GM18502 (cell line): ENCODE measurements at regions not wholly inside any gene's neighbourhood (a gene's known extent, or its start where the extent isn't known, plus 50 kb on each side); places are given as distances from the start of the nearest gene placed in this dataset.
A peak's percentile ranks its signal among the peaks of the same experiment; 100 is the strongest.

Experiments
- ATAC-seq: cut with Tn5 transposase; IDR thresholded peaks from one replicate; pipeline ENCODE4 v1.9.1; 2021; ENCODE audit warnings: mild to moderate bottlenecking; ENCODE audit not compliant: unreplicated experiment, poor library complexity

DNA sequence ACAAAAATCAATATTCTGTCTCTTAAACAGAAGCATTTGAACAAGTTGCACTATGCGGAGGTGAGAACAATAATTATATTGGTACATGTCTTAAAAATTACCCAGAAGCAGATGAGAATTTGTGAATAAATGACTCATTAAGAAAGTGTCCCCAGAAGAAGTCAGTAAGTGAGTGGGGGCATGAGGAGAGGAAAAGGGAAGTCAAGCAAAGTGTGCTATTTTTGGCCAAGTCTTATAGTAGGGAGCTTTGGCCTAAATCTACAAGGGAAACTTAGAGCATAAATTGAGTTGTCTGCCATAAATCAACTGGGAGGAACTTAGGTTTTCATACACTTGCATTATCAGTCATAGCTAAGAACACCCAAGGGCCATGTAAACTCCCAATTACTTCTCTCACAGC is 86.9 kb upstream of the SATB1 start:
- peak; percentile 50 for ATAC-seq

DNA sequence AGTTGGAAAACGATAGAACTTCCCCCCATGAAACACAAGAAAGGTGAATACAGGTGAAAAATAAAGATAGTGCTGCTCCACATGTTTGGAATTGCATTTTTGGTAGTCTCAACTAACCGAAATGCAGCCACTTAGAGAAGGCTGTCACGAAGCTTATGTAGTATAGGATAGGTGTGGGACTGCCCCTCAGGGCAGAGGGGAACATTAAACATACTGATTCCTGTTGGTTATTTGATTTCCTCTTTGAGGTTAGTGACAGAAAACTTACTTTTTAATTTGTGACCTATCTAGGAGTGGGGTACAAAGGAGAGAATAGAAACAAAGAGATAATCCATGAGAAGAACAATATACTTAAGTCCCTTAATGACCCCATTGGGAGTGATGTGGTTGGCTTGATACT is 85.8 kb upstream of the SATB1 start:
- no peak for ATAC-seq

GRCh38 chr3:18507333-18507732 is 82.2 kb upstream of the SATB1 start:
- no peak for ATAC-seq

GRCh38 chr3:18505056-18505455 is 79.9 kb upstream of the SATB1 start:
- ATAC-seq: no peak

DNA sequence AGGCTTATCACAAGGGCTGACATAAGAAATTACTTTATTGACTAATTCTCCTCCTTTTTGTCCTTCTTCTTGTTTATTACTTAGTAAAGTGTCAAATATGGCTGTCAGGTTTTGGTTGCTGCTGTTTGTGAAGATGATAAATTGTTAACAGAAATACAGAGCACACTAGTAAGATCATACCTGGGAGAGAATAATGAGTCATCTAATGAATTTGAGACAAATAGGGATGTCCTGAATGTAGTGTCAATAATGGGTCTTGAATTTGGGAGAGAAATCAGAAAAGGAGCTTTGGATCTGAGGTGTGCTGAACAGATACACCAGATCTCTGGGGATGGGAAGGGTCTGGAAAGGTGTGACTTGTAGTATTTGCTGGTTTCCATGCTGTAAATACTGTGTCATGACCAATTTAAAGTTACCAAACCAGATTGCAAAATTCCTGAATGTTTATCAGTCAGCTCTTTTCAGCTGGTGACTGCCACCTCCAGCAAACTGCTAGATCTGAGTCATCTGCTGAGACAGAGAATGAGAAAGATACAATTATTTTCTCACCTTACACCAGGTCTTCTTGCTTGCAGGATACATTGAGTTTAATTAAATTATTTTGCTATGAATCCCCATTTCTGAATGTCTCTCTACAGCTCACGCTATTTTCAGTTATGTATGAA is 76.7 kb upstream of the SATB1 start:
- ATAC-seq: no peak

- ATAC-seq: no peak
Measured at GRCh38 chr3:18500322-18500721, 75.2 kb upstream of the SATB1 start.

DNA sequence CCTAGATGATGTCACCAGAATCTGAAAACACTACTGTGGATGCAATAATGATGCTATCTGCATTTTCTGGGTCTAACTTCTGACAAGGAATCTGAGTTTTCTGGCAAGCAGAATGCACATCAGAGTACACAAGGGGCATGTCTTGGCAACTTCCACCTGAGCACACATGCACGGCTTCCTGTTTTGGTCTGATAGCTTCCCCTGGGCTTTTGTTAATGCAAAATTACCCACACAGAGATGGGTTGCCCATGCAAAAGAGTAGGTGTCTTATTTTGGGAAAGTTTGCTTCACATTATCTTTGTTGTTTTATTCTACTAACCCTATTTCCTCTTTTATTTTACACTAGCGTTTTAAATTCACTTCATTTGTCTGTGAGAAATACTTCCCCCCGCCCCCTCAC is 74.2 kb upstream of the SATB1 start:
- ATAC-seq: peak; percentile 84

DNA sequence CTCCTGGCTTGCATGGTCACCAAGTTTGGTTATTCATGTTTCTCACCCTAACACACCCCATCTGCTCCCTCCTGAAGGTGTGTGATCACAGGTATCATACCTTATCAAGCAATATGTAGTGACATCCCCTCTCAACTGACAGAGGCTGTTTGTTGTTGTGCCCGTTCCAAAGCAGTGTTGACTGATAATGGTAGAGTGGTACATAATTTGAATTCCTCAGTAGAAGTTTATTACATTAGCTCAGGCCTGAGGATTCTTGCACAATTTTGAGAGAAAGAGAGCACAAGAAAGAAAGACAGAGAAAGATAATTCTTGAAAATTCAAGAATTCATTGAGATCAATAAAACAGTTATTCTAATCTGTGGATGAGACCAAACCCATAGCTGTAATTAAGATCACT is 69.1 kb upstream of the SATB1 start:
- ATAC-seq: no peak

- no peak for ATAC-seq
Measured at GRCh38 chr3:18489939-18490338, 64.8 kb upstream of the SATB1 start.

DNA sequence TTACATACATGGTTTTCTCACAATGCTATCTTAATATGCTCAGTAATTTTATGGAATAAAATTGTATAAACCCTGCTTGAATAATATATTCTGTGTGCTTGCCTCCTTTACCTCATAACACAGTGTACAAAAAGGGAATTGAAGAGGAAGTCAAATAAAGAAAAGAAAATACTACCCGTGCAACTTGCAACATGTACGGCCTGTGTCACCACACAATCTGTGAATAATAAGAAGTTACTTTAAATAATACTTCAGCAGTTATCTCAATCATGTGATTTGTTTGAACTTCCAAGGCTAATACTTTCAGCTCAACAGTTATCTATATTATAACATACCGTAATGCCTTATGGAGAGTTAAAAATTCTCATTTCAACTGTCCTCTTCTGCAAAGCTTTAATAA is 58.1 kb upstream of the SATB1 start:
- no peak for ATAC-seq

DNA sequence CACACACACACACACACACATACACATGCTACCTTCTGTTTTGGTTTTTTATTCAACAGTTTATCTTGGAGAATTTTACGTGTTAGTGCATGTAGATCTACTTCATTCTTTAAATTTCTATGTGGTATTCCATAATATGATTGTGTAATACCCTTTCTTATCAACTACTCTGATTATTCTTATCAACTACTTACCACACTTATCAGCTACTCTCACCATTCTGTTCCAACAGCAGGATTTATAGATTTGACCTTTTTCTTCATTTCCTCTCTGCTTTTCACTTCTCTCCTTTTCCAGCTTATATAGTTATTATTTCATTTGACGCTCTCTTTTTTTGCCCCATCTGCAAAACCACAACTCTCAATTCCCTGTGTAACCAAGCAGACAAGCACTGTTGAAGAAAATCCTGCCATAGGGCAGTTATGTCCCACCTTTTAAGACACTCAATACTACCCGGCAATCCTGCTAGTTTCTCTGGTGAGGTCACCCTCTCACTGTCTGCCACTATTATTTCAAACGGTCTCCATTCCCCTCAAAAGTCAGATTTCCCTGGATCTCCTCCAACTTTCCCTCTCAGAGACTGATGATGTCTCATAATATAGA is 56.9 kb upstream of the SATB1 start:
- no peak for ATAC-seq

GRCh38 chr3:18477620-18478019 is 52.5 kb upstream of the SATB1 start:
- no peak for ATAC-seq
